Ishikawa (cell line): ENCODE measurements at regions not wholly inside any gene's neighbourhood (a gene's known extent, or its start where the extent isn't known, plus 50 kb on each side); places are given as distances from the start of the nearest gene placed in this dataset.

ENCODE experiments used
- CEBPB ChIP-seq: IDR thresholded peaks from 2 replicates; pipeline ENCODE4 v1.6.1; 2012
- CREB1 ChIP-seq: IDR thresholded peaks from 2 replicates; pipeline ENCODE4 v1.6.1; 2012; ENCODE audit warnings: low read depth
- EGR1 ChIP-seq: IDR thresholded peaks from 2 replicates; pipeline ENCODE4 v1.6.1; 2012
- EP300 ChIP-seq: IDR thresholded peaks from 2 replicates; pipeline ENCODE4 v1.6.1; 2012; ENCODE audit warnings: borderline replicate concordance
- FOXM1 ChIP-seq: IDR thresholded peaks from 2 replicates; pipeline ENCODE4 v1.6.1; 2012; ENCODE audit warnings: low read depth, borderline replicate concordance
- NFIC ChIP-seq: IDR thresholded peaks from 2 replicates; pipeline ENCODE4 v1.6.1; 2012
- RAD21 ChIP-seq: IDR thresholded peaks from 2 replicates; pipeline ENCODE4 v1.6.1; 2012; ENCODE audit warnings: low read depth
- TAF1 ChIP-seq: IDR thresholded peaks from 2 replicates; pipeline ENCODE4 v1.6.1; 2012; ENCODE audit warnings: low read depth, mild to moderate bottlenecking
- TCF12 ChIP-seq: IDR thresholded peaks from 2 replicates; pipeline ENCODE4 v1.6.1; 2012; ENCODE audit warnings: low read depth
- TEAD4 ChIP-seq: IDR thresholded peaks from 2 replicates; pipeline ENCODE4 v1.6.1; 2012
- YY1 ChIP-seq: IDR thresholded peaks from 2 replicates; pipeline ENCODE4 v1.6.1; 2012; ENCODE audit warnings: low read depth
- ZBTB7A ChIP-seq: IDR thresholded peaks from 2 replicates; pipeline ENCODE4 v1.6.1; 2012; ENCODE audit warnings: low read depth
- TF ChIP-seq, protein P1 (sequence below): IDR thresholded peaks from 2 replicates; pipeline ENCODE4 v1.6.1; 2012
- TF ChIP-seq, protein P2 (sequence below): IDR thresholded peaks from 2 replicates; pipeline ENCODE4 v1.6.1; 2012; ENCODE audit warnings: low read depth, mild to moderate bottlenecking
- TF ChIP-seq, protein P3 (sequence below): IDR thresholded peaks from 2 replicates; pipeline ENCODE4 v1.6.1; 2012

DNA sequence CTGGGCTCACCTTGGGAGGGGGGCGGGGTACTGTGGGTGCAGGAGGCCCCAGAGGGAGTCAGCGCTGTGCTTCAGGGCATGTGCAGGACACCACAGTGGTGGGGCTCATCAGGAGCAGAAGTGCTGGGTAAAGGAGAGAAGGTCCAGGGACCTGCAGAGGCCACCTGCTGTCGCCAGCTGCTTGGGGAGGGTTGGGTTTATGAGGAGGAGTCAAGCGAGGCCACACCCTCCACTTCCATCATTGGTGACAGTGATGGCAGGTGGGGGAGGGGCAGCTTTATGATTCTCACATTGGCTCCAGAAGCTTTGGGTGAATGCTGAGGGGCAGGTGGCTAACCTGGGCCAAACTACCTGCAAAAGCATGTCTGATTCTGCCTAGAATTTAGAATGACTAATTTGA lies 392.6 kb downstream of the HRH4 start:
- no peak for TF ChIP-seq RAD21
- TF ChIP-seq, protein P1, sequence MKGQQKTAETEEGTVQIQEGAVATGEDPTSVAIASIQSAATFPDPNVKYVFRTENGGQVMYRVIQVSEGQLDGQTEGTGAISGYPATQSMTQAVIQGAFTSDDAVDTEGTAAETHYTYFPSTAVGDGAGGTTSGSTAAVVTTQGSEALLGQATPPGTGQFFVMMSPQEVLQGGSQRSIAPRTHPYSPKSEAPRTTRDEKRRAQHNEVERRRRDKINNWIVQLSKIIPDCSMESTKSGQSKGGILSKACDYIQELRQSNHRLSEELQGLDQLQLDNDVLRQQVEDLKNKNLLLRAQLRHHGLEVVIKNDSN, result no peak
- TF ChIP-seq ZBTB7A, result no peak
- TF ChIP-seq, protein P2, sequence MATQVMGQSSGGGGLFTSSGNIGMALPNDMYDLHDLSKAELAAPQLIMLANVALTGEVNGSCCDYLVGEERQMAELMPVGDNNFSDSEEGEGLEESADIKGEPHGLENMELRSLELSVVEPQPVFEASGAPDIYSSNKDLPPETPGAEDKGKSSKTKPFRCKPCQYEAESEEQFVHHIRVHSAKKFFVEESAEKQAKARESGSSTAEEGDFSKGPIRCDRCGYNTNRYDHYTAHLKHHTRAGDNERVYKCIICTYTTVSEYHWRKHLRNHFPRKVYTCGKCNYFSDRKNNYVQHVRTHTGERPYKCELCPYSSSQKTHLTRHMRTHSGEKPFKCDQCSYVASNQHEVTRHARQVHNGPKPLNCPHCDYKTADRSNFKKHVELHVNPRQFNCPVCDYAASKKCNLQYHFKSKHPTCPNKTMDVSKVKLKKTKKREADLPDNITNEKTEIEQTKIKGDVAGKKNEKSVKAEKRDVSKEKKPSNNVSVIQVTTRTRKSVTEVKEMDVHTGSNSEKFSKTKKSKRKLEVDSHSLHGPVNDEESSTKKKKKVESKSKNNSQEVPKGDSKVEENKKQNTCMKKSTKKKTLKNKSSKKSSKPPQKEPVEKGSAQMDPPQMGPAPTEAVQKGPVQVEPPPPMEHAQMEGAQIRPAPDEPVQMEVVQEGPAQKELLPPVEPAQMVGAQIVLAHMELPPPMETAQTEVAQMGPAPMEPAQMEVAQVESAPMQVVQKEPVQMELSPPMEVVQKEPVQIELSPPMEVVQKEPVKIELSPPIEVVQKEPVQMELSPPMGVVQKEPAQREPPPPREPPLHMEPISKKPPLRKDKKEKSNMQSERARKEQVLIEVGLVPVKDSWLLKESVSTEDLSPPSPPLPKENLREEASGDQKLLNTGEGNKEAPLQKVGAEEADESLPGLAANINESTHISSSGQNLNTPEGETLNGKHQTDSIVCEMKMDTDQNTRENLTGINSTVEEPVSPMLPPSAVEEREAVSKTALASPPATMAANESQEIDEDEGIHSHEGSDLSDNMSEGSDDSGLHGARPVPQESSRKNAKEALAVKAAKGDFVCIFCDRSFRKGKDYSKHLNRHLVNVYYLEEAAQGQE, result no peak
- no peak for TF ChIP-seq EGR1
- TF ChIP-seq NFIC, result no peak
- no peak for TF ChIP-seq CEBPB
- TF ChIP-seq, protein P3, sequence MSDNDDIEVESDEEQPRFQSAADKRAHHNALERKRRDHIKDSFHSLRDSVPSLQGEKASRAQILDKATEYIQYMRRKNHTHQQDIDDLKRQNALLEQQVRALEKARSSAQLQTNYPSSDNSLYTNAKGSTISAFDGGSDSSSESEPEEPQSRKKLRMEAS, result no peak
- TF ChIP-seq TAF1, result no peak
- no peak for TF ChIP-seq EP300
- no peak for TF ChIP-seq CREB1
- no peak for TF ChIP-seq YY1
- TF ChIP-seq TCF12, result no peak
- no peak for TF ChIP-seq FOXM1

DNA sequence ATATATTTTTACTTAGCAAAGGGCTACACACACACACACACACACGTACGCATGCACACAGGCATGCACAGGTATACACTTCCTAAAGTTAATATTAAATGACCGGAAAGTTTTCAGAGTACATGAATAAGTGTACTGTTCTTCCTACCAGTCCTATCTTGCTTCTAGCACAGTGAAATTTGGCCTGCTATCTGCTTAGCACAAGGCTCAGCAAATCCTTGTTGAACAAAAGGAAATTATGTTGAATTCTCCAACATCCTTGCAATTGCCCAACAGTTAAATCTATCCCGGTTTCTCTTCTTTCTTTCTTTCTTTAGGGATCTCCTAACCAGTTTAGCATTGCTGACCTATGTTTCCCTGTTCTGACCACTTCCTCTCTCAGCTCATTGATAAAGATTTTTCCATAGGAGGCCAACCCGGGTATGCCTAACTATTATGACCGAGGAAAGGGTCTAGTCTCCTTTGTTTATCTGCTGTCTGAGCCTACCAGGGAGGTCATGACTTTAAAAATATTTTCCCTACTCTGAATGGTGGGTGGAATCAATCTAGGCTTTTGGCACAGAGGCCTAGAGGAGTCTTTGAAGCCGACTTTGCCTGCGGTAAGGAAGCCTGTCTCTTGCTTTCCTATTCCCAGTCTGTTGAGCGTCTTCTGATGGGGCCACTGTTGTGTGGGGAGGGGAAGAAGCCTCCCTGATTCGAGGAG lies 400.7 kb downstream of the HRH4 start:
- TF ChIP-seq RAD21 (no peak), NFIC (no peak), EP300 (no peak), FOXM1 (no peak), ZBTB7A (no peak), EGR1 (no peak), TEAD4 (no peak), CREB1 (no peak), YY1 (no peak), CEBPB (no peak), TCF12 (no peak), TAF1 (no peak)
- TF ChIP-seq, protein P2, result no peak
- TF ChIP-seq, protein P3, result no peak
- TF ChIP-seq, protein P1, result no peak

DNA sequence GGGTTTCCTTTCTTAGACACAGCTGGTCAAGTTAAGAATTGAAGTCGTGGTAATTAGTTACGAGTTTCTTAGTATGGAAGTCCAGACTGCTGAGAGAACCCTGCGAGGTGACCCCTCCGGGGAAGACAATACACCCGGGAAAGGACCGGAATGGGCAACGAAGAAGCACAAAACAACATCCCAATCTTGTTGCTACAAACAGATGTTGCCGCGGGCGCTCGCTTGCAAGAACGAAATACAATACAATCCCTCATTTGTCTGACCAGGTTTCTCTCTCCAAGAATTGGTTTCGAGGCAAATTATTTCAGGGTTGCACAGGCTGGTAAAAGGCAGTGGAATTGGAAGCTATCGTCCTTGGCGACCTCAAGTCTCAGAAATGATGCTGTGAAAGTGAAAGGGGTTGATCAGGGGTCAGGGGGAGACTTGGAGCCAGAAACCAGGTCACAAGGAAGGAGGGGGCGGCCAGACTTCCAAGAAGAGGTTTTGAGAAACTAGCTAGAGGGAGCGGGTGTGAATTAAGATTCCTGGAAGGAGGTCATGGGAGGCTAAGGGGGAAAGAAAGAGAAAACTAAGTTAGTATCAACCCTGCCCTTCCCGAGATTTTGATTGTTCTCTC lies 401.9 kb downstream of the HRH4 start:
- TF ChIP-seq TCF12, result no peak
- no peak for TF ChIP-seq FOXM1
- TF ChIP-seq YY1, result no peak
- TF ChIP-seq TEAD4, result no peak
- no peak for TF ChIP-seq NFIC
- TF ChIP-seq, protein P1, result no peak
- TF ChIP-seq CREB1, result no peak
- no peak for TF ChIP-seq EP300
- TF ChIP-seq TAF1, result no peak
- no peak for TF ChIP-seq RAD21
- TF ChIP-seq, protein P2, result no peak
- TF ChIP-seq, protein P3, result no peak
- TF ChIP-seq ZBTB7A, result no peak
- TF ChIP-seq CEBPB, result no peak
- no peak for TF ChIP-seq EGR1
